Suprapubic skin (tissue), 4 donors: ENCODE measurements at regions not wholly inside any gene's neighbourhood (a gene's known extent, or its start where the extent isn't known, plus 50 kb on each side); places are given as distances from the start of the nearest gene placed in this dataset.

Experiments used
- CTCF ChIP-seq, 2 donors: fragments of 200-600 bp in 1 of 2; fragments of 450-650 bp in 1 of 2; sonication (generic) in 1 of 2; IDR thresholded peaks; one replicate each; pipeline ENCODE4 v1.5.1; 2016 to 2019; ENCODE audit warnings: antibody characterized with exemption in 2 of 2, mild to moderate bottlenecking in 1 of 2, moderate library complexity in 1 of 2
- POLR2A ChIP-seq, 2 donors: fragments of 450-650 bp; IDR thresholded peaks; one replicate each; pipeline ENCODE4 v1.6.1; 2017; ENCODE audit warnings: antibody characterized with exemption in 2 of 2, mild to moderate bottlenecking in 2 of 2, moderate library complexity in 2 of 2
- POLR2AphosphoS5 ChIP-seq, 3 donors: sonication (generic); formaldehyde crosslinking; IDR thresholded peaks; one replicate each; pipeline ENCODE4 v1.6.1; 2017; ENCODE audit warnings: antibody characterized with exemption in 3 of 3

DNA sequence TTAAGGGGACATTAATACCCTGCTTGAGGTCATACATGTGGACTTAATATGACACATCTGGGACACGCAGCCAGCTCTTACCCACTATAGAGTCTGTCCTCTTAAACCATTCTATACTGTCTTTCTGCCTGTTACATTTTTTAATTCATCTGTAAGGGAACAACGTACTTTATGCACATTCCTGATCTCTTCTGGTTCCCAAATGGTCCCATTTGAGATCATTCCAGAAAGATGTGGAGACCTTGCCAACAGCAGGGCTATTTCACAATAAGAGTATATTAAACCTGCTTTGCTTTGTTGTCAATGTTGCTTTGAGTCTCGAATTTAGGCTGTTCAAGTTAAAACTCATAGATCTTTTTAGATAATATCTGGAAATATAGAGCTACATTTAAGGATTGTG lies 332.2 kb upstream of the RAG2 start:
- no peak for TF ChIP-seq CTCF (IDR thresholded peaks at IDR 0.05)
- no peak for TF ChIP-seq POLR2A (IDR thresholded peaks at IDR 0.05)
- TF ChIP-seq POLR2AphosphoS5 (IDR thresholded peaks at IDR 0.05) = no peak
